Umbilical cord (tissue), 1 donor: ENCODE measurements at regions not wholly inside any gene's neighbourhood (a gene's known extent, or its start where the extent isn't known, plus 50 kb on each side); places are given as distances from the start of the nearest gene placed in this dataset.

ENCODE experiments used
- DNase-seq: peaks from one replicate; pipeline ENCODE4 v3.0.0-alpha.2; 2015; ENCODE audit warnings: low spot score

- no peak for DNase-seq
Observed at GRCh38 chr2:225999692-226000091, 600.2 kb downstream of the NYAP2 start.

DNA sequence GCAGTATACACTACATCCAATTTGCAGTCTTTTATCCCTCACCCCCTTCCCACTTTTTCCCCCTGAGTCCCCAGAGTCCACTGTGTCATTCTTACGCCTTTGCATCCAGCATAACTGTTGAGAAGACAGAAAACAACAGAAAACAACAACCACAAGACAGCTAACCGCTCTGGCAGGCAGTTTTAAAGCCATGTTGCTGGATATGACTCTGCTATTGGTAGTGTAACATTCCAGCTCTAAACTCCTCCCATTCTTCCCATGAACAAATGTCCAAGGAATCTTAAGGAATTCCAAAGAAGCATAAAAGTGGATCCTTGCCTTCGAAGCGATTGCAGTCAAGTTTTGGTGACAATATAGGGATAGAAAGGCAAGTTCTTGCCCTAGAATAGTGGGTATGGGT lies 599.1 kb downstream of the NYAP2 start:
- no peak for DNase-seq

DNA sequence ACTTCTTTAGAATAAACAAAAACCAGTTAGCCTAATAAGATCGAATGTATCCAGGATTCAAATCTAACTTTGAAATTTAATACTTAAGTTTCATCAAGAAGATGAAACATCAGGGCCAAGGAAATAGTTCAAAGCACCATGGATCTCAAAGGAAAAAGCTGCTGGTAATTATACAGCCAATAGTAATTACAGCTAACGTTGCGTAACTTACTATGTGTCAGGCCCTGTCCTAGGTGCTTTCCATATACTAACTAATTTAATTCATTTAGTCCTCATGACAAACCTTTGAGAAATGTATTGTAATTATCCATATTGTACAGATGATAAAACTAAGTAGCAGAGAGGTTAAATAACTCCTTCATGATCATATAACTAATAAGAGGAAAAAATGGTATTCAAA lies 598.6 kb downstream of the NYAP2 start:
- no peak for DNase-seq

- no peak for DNase-seq
Observed at GRCh38 chr2:225996462-225996828, 596.9 kb downstream of the NYAP2 start.

DNA sequence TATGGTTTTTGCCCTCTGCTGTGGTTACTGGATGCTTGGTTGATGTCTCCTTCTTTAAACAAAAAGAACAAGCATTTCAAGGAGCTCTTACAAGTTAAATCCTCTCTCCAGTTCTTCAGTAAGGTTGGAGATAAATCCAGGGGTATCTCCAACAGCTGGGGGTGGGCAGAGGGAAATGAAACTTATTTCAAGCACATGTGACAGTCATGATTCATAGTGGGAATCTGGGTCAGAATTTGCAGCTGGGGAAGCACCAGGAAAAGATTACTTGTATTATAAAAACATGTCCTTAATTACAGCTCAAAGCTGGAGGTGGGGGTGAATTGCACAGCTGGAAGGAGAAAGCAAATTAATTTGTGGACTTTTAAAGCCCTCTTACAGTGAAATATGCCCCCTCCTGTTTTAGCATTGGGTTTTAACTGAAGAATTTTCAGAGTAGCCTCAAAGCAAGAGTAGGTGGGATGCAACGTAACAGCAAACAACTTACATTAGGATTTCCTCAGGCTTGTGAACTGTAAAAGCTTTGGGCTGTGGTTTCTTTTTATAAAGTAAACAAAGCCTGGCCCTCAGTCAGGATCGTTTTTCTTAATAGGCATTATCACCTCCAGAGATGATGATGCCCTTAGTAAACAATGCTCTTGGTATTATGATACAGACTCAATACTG lies 596.4 kb downstream of the NYAP2 start:
- no peak for DNase-seq

DNA sequence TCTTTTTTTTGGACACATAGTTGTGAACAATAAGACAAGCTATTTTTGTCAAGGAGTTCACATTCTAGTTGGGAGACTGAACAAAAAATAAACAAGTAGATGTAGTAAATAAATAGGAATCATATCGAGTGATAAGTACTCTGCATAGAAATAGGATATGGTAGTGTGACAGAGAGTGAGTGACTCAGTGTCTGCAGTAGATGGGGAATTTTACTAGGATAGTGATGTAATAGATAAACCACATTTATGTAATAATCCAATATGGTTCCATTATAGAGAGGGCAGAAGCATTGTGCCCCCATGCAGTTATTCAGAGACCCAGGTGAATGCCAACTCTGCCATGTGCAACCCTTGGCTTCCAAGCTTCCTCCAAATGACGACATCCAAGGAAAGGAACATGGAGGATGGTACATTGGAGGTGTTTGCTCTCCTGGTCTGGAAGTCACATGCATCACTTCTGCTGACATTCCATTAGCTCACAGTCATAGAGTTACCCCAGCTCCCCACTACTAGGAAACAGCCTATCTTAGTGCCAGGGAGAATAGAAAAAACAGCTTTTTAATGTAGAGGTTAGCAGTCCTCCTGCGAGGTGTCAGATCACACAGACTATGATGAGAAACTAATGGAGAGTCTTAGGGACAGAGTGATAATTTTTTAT lies 595.4 kb downstream of the NYAP2 start:
- no peak for DNase-seq

DNA sequence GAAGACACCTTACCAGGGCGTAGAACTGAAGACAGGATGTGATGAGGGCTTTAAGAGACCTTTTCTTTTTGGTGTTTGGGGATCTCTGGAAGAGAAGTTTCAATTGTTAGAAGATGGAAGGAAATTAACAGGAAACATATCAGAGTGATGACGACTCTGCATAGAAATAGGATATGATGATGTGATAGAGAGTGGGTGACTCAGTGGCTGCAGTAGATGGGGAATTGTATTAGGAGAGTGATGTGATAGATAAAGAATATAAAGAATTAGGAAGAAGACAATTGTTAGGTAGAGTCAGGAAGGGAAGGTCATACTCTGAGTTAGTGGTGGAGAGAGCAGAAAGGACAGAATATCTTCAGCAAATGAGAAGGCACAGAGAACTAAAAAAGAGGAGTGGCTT lies 593.9 kb downstream of the NYAP2 start:
- no peak for DNase-seq

DNA sequence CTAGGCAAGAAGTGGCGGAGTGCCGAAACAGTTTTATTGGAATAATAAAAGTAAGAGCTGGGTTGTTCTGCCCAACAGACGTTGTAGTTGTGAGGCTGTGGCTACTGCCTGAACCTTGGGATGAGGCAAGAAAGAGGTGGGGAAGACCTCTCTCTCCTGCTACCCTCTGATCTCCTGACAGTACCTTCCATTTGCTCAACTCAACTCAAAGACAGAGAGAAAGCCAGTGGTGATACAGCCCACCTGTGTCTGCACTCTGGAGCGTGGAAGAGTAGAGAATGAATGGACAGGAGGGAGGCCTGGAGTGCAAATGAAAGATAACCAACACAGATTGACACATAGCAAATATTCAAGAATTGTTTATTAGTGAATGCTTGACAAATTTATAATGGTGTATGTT lies 590.3 kb downstream of the NYAP2 start:
- DNase-seq: no peak

DNA sequence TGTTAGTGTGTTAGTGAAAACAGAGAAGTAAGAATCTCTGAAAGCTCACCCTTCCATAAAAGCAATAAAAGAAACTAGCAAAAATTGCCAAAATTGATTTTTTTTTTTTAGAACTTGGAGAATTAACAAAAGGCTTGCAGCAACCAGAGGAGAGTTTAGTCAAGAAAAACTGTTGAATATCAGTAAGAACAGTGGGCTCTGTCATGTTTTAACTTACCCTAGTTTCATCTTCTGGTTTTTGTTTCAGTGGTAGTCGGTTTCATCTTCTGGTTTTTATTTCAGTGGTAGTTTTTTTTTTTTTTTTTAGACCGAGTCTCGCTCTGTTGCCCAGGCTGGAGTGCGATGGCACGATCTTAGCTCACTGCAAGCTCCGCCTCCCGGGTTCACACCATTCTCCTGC lies 580.9 kb downstream of the NYAP2 start:
- no peak for DNase-seq

GRCh38 chr2:225971433-225971832 lies 571.9 kb downstream of the NYAP2 start:
- DNase-seq: no peak

DNA sequence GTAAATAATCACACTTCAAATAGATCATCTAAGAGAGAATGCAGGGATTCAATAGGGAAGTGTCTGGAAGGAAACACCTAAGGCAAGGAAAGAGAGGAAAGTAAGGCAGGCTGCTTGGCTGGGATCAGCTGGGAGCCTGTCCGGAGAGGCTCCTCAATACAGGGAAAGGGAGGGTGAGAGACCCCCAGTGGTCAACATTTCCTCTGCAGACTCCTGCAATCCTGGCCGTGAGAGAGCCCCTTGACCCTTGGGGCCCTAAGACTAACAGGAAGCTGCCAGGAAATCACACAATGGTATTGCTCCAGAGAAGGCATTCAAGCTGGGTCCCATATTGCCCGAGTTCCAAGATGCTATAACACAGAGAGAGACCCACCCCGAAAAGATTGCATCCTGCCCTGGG lies 549.4 kb downstream of the NYAP2 start:
- DNase-seq: no peak

GRCh38 chr2:225938991-225939390 lies 539.5 kb downstream of the NYAP2 start:
- DNase-seq: no peak

DNA sequence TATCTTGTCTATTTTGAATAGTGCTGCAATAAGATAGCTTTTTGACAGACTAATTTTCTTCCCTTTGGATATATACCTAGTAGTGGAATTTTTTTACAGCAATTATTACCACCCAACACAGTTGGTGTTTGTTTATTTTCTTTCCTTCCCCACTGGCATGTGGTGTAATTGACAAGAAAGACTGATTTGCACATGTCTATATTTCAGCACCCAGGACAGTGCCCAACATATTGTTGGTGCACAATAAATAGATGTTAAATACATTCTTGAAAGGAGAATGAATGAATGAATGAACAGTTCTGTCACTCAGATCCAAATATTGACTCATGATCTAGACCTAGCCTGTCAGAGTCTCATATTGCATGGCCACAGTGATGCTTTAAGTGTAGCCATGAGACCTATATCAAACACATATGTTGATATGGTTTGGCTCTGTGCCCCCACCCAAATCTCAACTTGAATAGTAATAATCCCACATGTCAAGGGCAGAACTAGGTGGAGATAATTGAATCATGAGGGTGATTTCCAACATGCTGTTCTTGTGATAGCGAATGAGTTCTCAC lies 538.2 kb downstream of the NYAP2 start:
- DNase-seq: no peak

GRCh38 chr2:225932811-225933413 lies 533.4 kb downstream of the NYAP2 start:
- DNase-seq: peak; percentile 22

- DNase-seq: no peak
Observed at GRCh38 chr2:225930687-225931086, 531.2 kb downstream of the NYAP2 start.

DNA sequence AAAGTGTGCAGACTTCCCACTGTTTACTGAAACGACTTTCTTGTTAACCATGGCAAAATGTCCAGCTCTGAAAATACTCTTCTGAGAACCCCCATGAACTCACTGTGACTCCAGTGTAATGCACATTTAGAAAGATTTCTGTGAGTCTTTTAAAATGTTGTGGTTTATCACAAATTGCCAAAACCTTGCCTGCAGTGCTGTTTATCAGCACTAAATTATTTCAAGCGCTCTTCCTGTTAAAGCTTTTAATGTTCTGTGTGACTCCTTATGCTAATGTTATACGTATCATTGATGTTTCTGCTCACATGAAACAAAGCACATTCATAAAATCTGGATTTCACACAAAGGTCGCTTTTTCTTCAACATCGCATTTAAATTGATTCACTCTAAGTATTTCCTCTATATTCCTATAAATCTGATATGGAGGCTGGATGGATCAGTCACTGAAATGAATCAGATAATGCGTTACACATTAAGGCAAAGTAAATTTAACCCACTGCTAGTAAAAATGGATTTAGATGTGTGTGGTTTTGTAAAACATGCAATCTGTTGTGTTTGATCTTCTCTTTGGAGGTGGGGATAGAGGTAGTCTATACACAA lies 521.2 kb downstream of the NYAP2 start:
- peak; percentile 4 for DNase-seq

DNA sequence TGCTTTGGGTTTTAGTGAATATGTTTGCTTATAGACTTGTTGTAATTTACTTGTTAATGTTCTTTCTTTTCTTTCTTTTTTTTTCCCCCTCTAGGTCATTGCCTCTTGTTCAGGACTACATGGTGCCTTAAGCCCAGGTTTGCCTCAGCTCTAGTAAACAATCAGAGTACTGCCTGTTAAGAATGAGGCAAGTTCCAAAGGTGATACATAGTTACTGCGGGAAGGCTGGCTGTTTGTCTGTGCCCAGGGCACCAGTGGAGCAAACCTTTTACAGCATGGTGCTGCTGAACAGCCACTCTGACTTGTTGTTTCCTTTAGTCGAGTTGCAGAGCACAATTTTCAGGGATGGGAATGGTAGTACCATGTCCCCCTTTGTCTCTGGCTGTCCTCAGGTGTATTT lies 517.2 kb downstream of the NYAP2 start:
- no peak for DNase-seq

DNA sequence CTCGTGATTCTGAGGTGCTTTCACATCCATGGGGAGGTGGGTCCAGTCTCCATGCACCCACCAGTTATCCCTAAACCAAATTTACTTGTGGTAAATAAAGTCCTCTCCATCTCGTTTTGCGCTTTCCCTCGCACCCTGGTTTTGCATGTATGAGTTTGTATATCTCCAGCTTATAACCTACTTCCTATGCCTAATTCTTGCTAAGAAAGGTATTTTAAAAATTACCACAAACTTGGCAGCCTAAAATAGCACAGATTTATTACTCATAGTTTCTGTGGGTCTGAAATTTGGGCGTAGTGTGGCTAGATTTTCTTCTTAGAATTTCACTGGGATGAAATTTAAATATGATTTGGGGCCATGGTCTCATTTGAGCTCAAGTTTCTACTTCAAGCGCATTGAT lies 511.5 kb downstream of the NYAP2 start:
- no peak for DNase-seq

GRCh38 chr2:225895126-225895525 lies 495.6 kb downstream of the NYAP2 start:
- DNase-seq: peak; percentile 7

DNA sequence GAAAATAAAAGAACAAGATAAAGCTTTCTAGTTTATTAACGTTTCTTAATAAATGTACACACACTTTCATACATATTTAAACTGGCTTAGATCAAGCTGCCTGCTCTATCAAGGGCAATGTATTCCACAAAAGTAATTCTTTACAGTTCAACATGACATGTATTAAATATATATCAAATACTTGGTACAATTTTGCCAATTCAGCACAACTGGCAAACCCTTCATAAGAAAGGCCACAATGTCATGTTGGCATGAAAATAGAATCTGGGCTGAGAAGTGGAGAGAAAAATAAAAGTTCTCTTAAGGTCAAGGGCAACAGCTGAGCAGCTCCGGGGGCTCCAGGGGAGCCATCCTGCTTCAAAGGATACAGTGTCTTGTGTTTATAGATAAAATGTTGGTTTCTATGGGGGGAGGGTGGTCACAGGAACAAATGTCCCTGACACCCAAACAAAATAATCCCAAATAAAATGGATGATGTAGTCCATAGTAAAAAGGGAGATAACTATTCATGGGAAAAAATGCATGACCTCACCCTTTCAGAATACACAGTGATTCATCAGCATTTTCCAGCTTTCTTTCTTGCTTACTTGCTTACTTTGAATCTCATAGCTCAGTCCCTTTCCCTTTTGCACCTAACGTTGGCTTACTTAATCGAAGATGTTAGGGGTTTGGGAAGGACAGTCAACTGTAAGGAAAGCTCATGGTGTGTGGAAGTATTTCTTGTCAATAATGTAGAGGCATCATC lies 494.9 kb downstream of the NYAP2 start:
- peak; percentile 75 for DNase-seq

- DNase-seq: no peak
Observed at GRCh38 chr2:225893151-225893550, 493.6 kb downstream of the NYAP2 start.

DNA sequence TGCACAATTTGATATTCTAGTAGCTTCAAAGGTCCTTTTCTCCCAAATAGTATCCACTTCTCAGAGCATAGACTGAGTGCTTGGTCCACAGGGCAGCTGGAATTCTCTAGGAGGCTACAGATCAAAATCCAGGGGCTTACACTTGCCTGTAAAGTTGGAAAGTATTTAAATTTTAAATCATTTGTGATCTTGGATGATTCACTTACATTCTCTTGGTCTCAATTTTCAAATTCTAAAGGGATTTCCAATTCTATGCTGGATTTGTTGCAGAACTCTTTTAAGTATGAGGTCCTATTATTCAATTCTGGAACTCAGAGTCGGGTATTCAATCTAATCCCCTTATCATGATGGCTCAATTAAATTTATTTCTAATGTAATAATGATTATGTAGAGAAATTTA lies 492.3 kb downstream of the NYAP2 start:
- DNase-seq: peak; percentile 83
